NOMO-1 (cell line): ENCODE measurements at regions not wholly inside any gene's neighbourhood (a gene's known extent, or its start where the extent isn't known, plus 50 kb on each side); places are given as distances from the start of the nearest gene placed in this dataset.
"Not testable (repeated sequence)": the region's sequence is repeated elsewhere in the genome, so short reads cannot be mapped to it uniquely, and the experiment has no call there.

ENCODE experiments used
- DNase-seq, 2 experiments: peaks; one replicate each; lab custom pipeline; 2025; ENCODE audit not compliant: unreplicated experiment in 2 of 2; lab: John Stamatoyannopoulos, UW

DNA sequence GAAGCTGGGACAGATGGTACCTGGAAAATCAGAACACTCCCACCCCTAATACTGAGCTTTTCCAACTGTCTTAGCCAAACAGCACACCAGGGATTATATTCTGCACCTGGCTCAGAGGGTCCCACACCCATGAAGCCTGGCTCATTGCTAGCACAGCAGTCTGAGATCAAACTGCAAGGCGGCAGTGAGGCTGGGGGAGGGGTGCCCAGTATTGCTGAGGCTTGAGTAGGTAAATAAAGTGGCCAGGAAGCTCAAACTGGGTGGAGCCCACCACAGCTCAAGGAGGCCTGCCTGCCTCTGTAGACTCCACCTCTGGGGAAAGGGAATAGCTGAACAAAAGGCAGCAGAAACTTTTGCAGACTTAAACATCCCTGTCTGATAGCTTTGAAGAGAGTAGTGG is 403.3 kb downstream of the MBD2 start:
- not testable (repeated sequence) for DNase-seq

DNA sequence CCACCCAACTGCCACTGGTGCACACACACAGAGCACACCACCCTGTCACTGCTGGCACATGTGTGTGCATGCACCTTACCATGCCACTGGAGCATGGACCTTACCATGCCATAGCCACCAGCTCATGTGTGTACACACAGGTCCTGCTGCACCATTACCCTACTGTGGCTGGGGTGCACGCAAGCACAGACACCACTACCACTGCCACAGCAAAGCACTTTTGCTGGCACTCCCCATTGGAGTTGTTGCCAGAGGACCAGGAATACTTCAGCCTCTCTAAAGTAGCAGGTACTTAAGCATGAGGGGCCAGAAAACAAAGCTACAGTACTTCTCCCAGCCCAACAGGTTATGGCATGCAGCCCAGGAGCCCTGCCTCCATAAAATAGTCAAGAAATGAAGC is 404.8 kb downstream of the MBD2 start:
- no peak for DNase-seq

DNA sequence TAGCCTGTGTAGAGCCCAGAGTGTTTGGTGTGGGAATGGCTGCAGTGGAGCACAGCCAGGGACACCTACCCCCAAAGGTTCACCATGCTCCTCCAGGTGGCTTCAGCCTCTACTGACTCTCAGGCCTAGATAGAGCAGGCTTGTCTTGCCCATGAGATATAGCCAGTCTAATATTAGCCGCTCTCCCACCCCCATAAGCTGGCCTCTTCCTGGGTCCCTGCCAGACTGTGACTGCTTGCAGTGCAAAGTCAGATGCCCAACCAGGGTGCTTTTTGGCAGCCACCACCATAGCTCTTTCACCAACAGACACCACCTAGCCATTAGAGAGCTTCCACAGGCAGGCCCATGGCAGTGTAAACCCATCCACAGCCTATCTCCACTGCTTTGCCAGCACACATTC is 405.3 kb downstream of the MBD2 start:
- no peak for DNase-seq

DNA sequence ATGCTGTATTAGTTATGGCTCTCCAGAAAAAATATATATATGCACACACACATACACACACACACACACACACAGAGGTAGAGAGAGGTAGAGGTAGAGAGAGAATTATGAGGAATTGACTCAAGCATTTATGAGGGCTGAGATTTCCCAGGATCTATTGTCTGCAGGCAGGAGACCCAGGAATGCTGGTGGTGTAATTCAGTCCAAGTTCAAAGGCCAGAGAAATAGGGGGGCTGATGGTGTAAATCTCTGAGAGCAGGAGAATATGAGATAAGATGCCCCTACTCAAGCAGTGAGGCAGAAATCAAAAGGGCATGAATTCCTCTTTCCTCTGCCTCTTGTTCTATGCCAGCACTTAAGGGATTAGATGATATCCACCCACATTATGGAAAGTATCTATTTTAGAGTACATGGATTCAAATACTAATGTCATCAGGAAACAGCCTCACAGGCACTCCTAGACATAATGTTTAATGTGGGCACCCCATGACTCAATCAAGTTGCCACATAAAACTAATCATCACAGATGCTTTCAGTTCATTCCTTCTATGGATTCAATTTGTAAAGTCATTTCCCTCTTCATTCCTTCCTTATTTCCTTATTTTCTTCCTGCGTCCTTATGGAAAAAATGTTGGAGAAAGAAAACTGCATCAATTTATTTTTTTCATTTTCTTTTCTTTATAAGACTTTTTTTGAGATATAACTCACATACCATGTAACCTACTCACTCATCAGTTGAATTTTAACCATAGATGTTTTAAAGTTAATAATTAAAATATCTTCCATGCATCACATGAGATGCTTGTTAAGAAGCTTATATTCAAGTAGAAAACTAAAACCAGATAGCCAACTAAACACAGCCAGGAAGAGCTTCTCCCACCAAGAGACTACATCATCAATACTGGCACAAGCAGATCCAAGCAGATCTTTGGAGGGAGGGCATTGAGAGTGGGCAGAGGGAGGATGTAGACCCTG is 406.2 kb downstream of the MBD2 start:
- no peak for DNase-seq

DNA sequence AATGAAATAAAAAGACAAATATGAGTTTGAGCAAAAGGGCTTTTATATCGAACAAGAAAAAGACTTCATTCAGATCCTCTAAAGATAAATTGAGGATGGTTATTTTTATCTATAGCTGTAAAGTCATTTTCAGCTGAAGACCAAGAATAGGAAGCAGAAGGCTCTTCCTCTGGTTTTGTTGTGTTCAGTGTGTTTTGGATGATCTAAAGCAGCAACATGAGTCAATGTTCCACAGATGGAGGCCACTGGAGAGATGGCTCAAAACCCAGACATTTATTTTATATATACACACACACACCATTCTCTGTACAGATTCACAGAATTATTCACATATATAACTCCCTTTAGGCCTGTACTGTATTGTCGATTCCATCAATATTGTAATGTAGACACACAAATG is 424.3 kb downstream of the MBD2 start:
- DNase-seq: no peak

DNA sequence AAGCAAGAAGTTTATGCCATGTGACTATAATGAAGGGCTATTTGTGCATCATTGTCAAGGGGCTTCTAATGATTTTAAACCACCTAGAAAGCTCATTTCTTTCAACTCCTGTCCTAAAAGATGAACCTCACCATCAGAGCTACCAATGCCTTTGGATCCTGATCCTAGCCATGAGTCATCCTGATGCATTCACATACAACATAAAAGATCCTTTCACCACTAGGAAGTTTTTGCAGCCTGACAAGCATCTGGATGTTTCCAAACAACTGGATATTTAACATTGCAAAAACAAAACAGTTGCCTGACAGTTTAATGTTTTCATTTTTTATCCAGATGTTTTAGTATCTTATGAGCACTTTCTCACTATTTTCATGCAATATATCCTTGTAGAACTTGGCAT is 425.3 kb downstream of the MBD2 start:
- DNase-seq: no peak

DNA sequence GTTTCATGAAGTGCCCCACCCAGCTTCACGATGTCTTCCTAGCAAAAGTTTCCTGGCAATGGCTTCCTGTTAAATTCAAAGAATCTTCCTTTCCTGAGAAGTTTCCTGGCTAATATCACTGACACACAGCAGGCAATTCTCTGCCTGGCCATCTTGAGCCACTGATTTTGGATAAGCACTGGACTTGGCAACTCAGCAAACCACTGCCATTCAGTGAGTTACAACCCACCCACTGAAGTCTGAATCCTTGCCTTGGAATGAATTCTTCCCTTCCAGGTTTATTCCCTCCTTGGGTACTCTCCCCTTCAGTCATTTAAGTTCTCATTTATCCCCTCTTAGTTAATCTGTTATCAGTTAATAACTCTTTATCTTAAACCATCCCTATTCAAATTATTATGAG is 426.0 kb downstream of the MBD2 start:
- DNase-seq: no peak

DNA sequence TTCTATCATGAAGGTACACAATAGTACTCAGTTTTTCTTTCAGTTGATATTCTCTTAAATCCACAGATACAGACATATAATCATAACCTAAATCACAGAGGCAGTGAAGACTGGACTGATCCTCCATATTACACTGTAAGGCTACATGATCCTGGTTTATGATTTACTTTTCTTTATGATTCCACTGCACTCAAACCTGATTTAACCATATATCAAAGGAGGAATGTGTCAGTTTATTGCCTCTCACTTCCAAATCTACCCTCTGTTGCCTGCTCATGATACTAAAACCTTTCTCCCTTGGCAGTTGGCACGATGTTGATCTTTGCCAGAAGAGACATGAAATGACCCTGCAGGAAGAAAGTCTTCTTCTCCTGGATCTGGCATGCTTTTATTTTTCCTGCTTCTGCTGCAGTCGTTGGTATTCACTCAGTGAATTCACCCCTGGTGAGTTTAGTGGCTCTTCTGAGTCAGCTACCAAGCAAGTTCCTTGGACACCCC is 426.4 kb downstream of the MBD2 start:
- no peak for DNase-seq

DNA sequence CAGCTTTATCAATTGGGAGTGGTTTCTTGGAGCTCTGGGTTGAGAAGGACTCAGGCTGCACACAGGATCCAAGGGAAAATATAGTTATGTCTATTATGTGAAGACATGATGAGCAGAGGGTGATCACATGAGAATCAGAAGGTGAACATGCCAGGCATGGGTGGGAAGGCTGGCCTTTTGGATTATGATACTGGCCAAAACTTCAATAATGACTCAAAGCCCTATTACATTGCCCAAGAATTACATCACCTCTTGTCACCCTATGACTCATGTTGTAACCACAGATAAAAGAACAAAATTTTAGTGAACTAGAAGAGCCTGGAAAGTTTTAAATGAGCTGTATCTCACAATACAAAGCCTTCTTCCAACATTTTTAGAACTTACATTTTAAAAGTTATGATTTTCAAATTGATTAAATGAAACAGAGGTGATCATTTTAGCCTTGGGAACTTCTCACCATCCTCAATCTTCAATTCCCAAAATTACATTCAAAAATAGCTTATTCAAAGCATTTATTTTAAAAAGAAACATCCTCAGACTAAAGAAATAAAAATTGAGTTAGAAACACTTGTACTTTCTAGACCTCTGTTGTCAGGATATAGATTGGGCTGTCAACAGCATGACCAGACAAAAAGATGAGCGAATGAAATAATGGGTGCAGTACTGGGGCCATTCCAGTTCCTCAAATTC is 428.3 kb downstream of the MBD2 start:
- peak; percentile 28 to 72 for DNase-seq

DNA sequence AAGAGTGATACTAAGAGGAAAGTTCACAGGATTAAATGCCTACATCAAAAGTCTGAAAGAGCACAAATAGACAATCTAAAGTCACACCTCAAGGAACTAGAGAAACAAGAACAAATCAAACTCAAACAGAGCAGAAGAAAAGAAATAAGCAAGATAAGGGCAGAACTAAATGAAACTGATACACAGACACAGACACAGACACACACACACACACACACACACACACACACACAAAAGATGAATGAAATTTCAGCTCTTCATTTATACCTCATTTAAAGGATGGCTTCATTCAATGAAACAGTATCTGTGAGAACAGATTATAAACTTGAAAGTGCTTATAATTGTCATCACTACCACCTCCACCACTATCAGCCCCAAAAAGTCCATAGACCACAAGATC is 428.9 kb downstream of the MBD2 start:
- DNase-seq: no peak

DNA sequence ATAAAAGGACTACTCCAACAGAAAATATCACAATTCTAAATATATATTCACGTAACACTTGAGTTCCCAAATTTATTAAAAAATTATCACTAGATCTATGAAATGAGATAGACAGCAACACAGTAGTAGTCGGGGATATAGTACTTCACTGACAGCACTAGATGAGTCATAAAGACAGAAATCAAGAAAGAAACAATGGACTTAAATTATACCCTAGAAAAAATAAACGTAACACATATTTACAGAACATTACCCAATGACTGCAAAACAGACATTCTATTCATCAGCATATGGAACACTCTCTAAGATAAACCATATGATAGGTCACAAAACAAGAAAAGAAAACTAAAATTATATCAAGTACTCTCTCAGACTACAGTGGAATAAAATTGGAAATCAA is 429.4 kb downstream of the MBD2 start:
- no peak for DNase-seq

DNA sequence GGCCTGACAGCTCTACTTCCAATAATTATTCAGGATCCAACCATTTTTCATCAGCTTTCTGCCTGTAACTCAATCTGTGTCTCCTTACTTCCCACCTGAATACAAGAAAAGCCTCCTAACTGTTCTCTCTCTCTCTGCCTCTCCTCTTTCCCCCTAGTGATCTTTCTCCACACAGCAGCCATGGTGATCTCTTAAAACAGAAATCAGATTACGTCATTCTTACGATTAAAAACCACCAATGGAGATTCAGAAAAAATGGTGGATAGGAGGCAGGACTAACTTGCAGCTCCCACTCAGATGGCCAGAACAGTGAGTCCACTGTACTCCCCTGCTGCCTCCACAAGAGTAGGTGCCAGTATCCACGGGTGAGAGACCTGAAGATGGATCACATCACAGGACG is 431.7 kb downstream of the MBD2 start:
- no peak for DNase-seq

DNA sequence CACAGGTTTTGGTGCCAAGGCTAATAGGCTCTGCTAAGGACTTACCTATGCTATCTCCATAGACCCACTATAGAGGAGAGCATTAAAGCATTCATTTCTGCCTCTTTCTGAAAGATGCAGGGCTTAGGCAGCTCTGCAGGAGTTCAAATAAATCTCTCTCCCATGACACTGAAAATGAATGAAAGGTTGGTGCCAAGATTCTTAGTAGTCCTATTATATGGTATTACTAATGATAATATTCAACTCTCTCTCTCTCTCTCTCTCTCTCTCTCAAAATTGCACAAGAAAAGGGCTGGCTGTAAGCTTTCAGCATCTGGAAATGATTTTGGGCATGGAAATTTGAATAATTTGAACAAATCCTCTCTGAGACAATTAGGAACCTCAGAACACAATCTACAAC is 433.7 kb downstream of the MBD2 start:
- DNase-seq: no peak

DNA sequence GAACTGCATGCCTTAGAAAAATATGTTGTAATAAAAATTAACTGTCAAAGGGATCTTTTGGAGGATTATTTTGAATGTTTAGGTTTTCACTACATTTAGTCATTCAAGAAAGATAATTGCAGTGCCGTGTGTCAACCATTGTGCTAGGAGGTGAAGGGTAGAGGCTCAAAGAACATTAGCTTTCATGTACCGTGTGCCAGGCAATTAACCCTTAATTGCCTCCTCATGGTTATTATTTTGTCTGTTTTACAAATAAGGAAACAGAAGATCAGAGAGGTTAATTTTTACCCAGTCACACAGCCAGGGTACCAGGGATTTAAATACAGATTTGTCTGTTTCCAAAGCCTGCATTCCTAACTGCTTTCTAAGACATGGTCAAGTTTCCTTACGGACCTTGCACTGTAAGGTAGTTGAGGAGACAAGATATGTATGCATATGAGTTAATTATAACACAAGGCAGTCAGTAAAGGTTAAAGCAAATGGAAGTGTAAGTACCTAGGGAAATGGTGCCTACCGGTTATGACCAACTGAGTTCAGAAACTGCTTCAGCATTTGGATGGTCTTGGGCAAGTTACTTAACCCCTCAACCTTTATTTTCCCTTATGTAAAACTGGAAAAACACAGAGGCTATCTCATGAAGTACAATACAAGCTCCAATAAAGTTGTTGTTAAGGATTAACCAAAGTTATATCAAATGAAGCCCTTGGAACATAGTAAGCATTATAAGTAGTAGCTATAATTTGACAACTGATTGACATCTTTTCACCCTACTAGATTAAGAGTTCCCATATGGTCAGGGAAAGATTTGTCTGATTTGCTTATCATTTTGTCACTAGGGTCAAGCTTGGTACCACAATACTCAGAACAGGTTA is 434.9 kb downstream of the MBD2 start:
- no peak for DNase-seq

DNA sequence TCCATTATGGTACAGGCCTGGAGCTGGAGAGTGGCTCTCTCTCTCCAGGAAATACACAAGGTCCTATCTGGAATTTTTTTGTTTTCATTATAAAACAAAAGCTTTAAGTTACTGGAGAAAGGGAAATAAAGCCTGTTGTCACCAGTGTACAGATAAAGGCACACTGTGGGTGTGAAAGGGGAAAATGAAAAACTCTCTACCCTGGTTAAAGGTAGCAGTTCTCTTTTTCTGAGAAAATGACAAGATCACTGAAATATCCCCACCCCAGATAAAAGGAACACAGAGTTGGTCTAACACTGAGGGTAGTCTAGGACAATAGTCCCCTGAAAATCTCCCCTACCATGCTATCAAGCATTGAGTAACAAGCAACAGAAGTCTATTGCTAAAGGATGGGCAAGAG is 438.7 kb downstream of the MBD2 start:
- DNase-seq: no peak

DNA sequence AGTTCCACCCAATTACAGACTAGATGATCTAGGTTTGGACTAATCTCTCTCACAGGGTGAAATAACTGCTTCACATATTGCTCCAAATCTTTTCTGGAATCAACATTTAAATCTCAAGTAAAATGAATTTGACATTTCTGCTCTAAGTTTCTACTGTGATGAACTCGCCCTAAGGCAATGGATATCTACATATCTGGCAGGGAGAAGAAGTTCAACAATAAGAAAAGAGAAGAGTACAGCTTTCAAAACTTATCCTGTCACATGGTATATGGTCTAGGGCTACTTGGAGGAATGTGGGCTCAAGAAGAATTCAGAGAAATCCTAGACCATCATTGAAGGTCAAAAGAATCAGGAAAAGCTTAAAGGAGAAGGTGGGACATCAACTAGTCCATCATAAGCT is 440.2 kb downstream of the MBD2 start:
- DNase-seq: no peak

DNA sequence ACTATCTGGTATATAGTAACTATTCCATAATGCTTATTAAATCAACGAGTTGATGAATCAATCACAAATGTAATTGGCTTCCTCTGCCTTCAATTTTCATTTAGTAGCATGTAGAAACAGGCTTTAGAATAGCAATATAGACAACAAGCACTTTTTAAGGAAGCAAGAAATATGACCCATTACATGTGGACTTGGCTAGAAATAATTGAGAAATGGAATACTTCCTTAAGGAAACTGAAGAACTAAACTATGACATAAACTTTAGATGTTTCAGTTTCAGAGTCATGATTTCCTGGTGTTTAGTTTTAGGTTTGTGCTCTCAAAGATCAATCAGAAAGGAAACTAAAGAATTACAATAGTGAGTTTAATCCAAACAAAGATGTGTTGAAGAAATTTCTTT is 443.8 kb downstream of the MBD2 start:
- DNase-seq: no peak

DNA sequence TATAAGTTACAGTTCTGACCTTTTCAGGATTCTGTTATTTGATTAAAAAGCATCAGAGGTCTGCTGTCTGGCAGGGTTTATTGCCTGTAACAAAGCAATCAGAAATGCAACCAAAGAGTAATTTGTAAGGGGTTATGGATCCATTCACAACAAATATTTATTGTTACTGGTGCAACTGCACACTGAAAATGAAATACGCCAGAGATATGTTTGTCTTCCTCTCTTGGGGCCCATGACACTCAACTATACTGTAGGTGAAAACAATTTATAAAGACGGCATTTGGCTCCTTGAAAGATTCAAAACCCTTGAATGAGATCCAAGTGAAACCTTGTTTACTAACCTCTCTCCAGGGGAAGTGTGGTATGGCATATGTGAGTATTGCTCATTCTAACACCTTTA is 452.2 kb downstream of the MBD2 start:
- no peak for DNase-seq

DNA sequence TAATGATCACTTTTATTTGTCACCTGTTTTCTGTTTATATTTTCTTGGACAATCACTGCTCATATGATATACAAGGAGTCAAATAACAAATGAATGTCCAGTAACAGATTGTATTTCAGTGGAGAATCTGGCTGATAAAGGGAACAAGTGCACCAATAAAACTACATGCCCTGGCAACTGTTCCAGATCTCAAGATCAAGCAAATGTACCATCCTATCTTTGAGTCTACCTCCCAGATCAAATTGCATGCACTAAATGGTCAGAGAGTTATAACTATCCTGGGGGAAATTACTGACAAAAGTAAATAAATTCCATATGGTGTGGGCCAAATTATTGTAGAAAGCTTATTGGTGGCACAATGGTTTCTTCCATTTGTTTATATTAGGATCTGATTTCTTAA is 452.8 kb downstream of the MBD2 start:
- DNase-seq: no peak

DNA sequence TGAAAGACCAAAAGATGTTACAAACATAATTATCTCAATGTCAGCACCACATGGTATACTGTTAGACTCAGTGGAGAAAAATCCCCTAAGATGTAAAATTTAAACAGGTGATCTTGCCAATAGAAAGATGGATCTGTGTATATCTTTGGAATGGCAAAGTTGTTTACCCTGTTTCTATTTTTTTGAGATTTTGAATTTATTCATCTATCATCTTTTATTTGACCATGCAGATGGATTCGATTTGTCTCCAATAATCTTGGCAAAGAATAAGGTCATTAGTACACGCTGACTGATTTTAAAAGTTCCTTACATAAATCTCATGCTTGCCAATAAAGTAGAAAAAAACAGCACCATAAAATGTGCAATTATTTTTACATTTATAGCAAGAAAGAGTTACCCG is 459.3 kb downstream of the MBD2 start:
- DNase-seq: no peak

DNA sequence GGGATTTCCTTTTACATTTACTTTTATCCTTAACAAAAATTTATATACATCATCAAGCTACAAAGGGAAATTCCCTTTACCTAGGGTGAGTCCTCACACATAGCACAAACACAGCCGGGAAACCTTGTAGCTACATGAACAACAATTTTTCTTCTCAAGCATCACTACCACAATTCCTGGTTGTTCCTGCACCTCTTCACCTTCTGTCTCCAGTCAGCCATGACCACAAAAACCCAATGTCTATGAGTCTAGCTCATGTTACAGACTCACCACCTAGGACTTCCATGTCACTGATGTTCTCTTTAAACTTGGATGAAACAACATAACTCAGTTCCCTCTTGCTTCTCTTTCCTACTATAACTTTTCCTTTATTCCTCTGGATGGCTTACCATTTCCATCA is 460.4 kb downstream of the MBD2 start:
- DNase-seq: no peak
